CD4-positive, alpha-beta T cell treated with Interleukin-12 subunit alpha and Interleukin-12 subunit beta, for 1 hour (primary cell): ENCODE measurements at regions not wholly inside any gene's neighbourhood (a gene's known extent, or its start where the extent isn't known, plus 50 kb on each side); places are given as distances from the start of the nearest gene placed in this dataset.

Source experiments
- DNase-seq: peaks from one replicate; pipeline ENCODE4 v3.0.0-alpha.2; 2020

DNA sequence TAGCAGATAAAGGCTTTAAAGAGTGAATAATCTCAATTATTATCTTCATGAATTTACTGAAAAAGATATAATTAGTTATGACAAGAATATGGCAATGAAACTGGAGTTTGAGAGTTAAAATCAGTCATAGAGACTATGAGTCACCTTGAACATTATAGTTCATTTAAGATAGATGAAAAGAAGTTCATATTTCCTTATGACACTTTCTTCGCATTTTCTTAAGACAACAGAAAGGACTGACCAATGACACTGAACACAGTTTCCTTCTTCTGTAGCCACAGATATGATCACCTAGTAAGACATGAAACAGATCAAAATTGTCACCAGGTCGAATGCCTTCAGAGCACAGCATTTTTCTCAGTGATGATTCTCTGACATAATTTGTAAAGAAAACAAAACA, 202.1 kb downstream of the KLF12 start:
- no peak for DNase-seq

- DNase-seq, result no peak
These were observed 204.8 kb downstream of the KLF12 start for GRCh38 chr13:73929287-73929932.

DNA sequence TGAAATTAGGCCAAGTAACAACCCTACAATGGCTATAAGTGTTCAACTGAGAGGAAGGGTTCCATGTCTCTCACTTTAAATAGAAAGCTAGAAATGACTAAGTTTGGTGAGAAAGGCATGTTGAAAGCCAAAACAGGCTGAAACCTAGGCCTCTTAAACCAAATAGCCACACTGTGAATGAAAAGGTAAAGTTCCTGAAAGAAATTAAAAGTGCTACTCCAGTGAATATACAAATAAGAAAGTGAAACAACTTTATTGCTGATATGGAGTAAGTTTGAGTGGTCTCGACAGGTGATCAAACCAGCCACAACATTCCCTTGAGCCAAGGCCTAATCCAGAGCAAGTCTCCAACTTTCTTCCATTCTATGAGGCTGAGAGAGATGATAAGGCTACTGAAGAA, 209.6 kb downstream of the KLF12 start:
- no peak for DNase-seq

- DNase-seq, result no peak
These were observed 211.5 kb downstream of the KLF12 start for GRCh38 chr13:73922493-73923393.

DNA sequence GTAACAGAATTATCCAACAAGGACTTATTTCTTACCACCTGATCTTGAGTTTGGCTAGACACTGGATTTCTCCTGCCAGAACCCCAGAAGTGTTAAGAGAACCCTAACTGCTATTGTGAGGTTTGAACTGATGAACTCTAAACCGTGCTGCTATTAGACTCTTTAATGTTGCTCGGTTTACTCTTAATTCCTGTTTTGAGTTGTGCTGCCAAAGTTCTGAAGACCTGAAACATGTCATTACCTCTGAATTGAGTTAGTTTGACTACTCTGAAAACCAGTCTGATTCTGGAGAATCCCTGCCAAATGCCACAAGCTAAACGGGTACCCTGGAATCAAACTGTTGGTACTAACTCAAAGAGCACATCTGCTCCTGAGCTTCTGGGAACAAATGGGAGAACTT, 215.5 kb downstream of the KLF12 start:
- DNase-seq, result no peak

GRCh38 chr13:73913751-73914518, 220.3 kb downstream of the KLF12 start:
- no peak for DNase-seq

- no peak for DNase-seq
These were observed 221.0 kb downstream of the KLF12 start for GRCh38 chr13:73913079-73913740.

DNA sequence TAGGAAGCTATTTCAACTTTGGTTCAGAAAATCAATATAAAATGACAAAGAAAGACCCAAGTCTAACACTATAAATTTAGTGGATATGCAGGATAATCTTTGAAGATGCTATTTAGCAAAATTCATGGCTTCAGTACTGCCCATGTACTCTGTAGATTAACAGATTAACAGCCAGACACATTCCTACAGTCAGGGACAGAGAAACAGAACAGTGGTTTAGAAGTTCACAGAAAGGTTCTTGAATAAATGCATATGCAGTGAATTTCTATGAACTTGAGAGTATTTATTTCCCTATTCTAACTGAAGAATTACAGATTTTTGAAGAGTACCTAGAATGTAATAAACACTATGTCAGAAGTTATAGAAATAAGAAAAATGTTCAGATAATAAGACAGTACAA, 222.8 kb downstream of the KLF12 start:
- no peak for DNase-seq

GRCh38 chr13:73910733-73911132, 223.5 kb downstream of the KLF12 start:
- DNase-seq, result no peak

- no peak for DNase-seq
These were observed 225.4 kb downstream of the KLF12 start for GRCh38 chr13:73908809-73909208.

DNA sequence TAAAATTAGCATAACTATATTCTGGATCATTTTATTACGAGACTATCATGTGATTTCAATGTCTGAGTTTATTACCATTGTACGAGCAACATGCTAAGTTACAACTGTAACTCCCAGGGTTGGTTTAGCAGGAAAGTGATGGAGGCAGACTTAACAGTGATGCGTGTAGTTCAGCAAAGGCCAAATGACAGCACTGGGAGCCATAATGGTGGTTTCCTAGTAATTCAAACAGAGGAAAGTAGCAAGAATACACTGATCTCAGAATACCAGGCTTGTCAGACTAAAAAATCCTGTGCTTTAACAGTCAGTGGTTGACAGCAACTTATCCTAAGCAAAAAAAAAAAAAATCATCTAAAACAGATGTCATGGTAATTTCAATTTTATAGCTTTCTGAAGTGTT, 229.6 kb downstream of the KLF12 start:
- DNase-seq, result no peak

DNA sequence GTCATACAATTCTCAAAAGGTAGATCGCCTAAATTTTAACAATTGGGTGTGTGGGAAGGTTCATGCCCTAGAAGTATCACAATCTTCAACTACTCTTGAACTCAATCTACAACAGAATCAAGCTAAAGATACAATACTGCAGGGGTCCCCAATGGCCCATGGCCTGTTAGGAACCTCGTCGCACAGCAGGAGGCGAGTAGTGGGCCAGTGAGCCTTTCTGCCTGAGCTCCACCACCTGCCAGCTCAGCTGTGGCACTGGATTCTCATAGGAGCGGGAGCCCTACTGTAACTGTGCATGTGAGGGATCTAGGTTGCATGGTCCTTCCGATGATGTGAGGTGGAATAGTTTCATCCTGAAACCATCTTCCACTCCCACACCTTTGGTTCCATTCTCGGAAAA, 230.6 kb downstream of the KLF12 start:
- no peak for DNase-seq

- no peak for DNase-seq
These were observed 231.4 kb downstream of the KLF12 start for GRCh38 chr13:73902847-73903246.

DNA sequence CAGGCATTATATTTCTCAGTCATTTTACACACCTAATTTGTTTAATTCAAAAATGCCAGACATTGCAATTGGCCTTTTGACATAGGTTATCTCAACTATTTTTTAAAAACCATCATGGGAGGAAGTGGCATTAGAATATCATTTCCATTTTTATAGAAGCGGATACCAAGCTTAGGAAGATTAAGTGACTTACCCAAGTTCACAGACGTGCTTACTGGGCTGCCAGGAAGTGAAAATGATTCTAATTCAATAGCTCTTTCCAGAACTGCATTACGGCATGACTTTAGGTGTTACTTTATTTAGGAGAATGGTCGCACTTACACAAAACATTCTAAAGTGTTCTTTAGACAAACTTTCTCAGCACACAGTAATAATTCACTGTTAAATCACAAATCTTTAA, 231.9 kb downstream of the KLF12 start:
- no peak for DNase-seq

GRCh38 chr13:73901324-73902068, 232.7 kb downstream of the KLF12 start:
- DNase-seq, result no peak

DNA sequence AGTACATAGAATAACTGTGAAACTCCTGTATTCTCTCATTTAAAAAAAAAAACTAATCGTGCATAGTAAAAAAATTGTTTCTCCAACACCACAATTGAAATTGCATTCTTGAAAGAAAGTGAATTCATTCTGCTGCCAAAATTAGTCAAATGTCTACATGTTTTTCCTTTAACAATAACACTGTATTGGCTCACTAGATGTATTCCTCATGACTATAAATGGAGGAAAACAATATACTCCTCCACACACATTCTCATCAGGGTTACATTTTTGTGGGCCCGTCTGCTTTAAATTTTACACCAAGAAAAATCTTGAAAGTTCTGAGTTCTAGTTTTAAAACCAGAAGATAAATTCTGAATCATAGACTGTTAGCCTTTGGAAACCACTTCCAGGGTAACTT, 233.6 kb downstream of the KLF12 start:
- no peak for DNase-seq

GRCh38 chr13:73898899-73899298, 235.3 kb downstream of the KLF12 start:
- DNase-seq, result no peak

DNA sequence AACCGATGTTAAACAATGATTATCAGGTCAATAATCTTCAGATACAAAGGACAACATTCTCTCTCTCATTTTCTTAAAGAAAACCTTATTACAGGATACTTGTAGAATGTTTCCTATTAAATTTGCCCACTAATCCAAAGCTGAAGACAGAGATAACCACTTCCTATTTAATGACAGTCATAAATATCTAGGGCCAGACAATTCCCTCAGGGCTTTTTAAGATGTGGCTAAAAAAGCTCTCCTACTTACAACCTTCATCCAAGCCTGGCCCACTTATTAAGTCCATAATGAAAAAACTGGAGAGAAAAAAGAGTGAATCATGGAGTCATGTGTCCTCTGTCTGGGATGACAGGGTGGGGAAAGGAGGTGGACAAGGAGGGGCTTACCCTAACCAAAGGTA, 235.9 kb downstream of the KLF12 start:
- no peak for DNase-seq

DNA sequence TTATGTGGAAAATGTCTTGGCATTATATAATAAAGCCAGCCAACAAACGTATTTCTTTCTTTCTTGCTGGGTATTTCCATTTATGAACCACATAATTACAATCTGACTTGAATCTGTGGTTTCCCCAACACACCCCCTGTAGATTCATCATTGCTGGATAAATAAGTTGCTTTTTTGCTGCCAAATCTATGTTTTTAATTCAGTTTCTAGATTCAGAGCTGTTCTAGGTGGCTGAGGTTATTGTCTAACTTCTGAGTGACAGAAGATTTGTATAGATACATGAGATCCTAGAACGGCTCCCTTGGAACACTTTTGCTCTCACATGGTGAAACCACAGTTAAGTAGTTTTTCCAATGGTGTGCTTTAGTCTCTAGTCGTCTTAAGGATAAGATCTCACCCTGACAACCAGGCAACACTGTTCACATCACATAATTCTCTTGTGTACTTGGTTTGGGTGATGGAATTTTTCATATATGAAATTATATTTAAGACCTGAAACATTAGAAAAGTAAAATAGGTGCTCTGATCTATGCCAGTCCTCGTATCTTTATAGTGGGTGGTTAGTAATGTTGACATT, 239.1 kb downstream of the KLF12 start:
- DNase-seq, result no peak

DNA sequence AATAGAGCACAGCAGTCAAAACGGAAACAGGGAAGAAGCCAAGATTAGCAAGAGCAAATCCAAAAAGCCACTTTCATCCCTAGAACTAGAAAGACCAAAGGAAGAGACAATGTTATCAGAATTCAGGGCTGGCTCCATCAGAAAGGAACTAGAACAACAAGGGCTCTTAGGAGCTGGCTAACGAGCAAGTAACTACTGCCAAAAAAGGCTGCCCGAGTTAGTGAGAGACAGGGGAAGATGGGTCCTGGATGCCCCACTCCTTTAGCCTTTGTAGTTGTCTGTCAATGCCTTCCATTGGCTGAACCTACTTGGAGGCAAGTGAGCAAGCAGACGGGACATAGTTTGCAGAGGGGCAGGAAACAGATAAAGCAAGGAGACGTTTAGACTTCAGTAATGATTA, 240.4 kb downstream of the KLF12 start:
- DNase-seq, result no peak

DNA sequence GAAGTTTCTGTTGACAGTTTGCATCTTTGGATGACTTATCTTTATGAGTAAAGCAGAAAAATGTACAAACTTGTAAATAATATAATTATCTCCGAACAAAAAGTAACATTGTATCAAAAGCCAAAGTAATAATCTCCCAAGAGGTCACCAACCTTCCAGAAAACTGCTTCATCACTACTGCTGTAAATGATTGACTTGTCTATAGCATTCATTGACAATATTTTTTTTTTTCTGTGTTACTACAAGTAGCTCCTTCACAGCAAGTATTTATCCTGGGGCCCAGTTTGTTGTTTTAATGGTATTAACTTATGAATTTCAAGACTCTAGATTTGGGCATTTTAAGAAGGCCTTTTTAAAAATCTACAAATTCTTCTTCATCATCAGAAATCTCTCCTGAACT, 242.4 kb downstream of the KLF12 start:
- DNase-seq, result no peak

DNA sequence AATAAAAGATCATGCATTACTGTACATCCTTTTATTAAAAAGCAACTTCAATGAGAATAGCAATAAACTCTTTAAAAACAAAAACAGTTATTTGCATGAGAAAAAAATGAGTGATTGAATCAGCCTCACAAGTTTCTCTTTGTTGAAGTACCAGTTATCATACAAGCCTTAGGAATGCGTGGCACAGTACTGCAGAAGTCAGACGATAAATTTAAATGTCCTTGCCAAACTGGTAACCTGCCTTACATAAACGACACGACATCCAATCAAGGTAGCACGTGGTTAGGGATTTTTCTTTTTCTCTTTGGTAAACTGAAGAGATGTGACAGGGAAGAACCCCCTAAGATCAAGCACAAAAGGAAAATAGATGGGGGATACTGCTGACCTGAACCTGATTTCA, 251.0 kb downstream of the KLF12 start:
- DNase-seq, result no peak
